Central memory CD4-positive, alpha-beta T cell (primary cell): ENCODE measurements at regions not wholly inside any gene's neighbourhood (a gene's known extent, or its start where the extent isn't known, plus 50 kb on each side); places are given as distances from the start of the nearest gene placed in this dataset.

Experiments used
- DNase-seq: peaks from one replicate; pipeline ENCODE4 v3.0.0; 2022

- no peak for DNase-seq
Observed at GRCh38 chr18:68520406-68521075, 194.4 kb downstream of the TMX3 start.

- DNase-seq = no peak
Observed at GRCh38 chr18:68519336-68519735, 195.6 kb downstream of the TMX3 start.

- DNase-seq = no peak
Observed at GRCh38 chr18:68509902-68510301, 205.0 kb downstream of the TMX3 start.

GRCh38 chr18:68507781-68508180, 207.1 kb downstream of the TMX3 start:
- DNase-seq = no peak

GRCh38 chr18:68505178-68505574, 209.7 kb downstream of the TMX3 start:
- no peak for DNase-seq

- DNase-seq = no peak
Observed at GRCh38 chr18:68504441-68505177, 210.3 kb downstream of the TMX3 start.

GRCh38 chr18:68500556-68500955, 214.4 kb downstream of the TMX3 start:
- no peak for DNase-seq

- DNase-seq = no peak
Observed at GRCh38 chr18:68499141-68499540, 215.8 kb downstream of the TMX3 start.

- DNase-seq = no peak
Observed at GRCh38 chr18:68498636-68499035, 216.3 kb downstream of the TMX3 start.

- DNase-seq = no peak
Observed at GRCh38 chr18:68498185-68498584, 216.7 kb downstream of the TMX3 start.

GRCh38 chr18:68494802-68495581, 219.9 kb downstream of the TMX3 start:
- no peak for DNase-seq

GRCh38 chr18:68489013-68489792, 225.7 kb downstream of the TMX3 start:
- DNase-seq = no peak

GRCh38 chr18:68484241-68484640, 230.7 kb downstream of the TMX3 start:
- no peak for DNase-seq

- DNase-seq = no peak
Observed at GRCh38 chr18:68482815-68483214, 232.1 kb downstream of the TMX3 start.

- no peak for DNase-seq
Observed at GRCh38 chr18:68480196-68480595, 234.7 kb downstream of the TMX3 start.

- no peak for DNase-seq
Observed at GRCh38 chr18:68478246-68478645, 236.7 kb downstream of the TMX3 start.

- no peak for DNase-seq
Observed at GRCh38 chr18:68475883-68476282, 239.0 kb downstream of the TMX3 start.

- DNase-seq = no peak
Observed at GRCh38 chr18:68472701-68473295, 242.1 kb downstream of the TMX3 start.

GRCh38 chr18:68469049-68469625, 245.8 kb downstream of the TMX3 start:
- DNase-seq = no peak

- no peak for DNase-seq
Observed at GRCh38 chr18:68467957-68468356, 247.0 kb downstream of the TMX3 start.

GRCh38 chr18:68467329-68467728, 247.6 kb downstream of the TMX3 start:
- no peak for DNase-seq

GRCh38 chr18:68466672-68467071, 248.2 kb downstream of the TMX3 start:
- DNase-seq = no peak
